ENCODE measurements at regions not wholly inside any gene's neighbourhood (a gene's known extent, or its start where the extent isn't known, plus 50 kb on each side); places are given as distances from the start of the nearest gene placed in this dataset.
"Not testable (repeated sequence)": the region's sequence is repeated elsewhere in the genome, so short reads cannot be mapped to it uniquely, and the experiment has no call there.

DNA sequence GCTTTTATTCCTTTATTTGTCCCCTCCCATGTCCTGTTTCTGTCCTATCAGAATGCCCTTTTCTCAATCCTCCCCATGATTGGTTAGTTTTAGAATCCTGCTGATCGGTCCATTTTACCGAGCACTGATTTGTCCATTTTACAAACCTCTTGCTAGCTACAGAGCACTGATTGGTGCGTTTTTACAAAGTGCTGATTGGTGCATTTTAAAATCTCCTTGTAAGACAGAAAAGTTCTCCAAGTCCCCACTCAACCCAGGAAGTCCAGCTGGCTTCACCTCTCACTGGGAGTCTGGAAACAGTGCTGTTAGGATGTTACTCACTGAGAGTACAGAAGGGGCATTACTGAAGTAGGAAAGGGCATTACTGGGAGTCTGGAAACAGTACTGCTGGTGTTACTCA is 461.7 kb upstream of the CDH4 start:
- DNase-seq (ENCODE audit: low read depth in 2 of 2), result not testable (repeated sequence)

DNA sequence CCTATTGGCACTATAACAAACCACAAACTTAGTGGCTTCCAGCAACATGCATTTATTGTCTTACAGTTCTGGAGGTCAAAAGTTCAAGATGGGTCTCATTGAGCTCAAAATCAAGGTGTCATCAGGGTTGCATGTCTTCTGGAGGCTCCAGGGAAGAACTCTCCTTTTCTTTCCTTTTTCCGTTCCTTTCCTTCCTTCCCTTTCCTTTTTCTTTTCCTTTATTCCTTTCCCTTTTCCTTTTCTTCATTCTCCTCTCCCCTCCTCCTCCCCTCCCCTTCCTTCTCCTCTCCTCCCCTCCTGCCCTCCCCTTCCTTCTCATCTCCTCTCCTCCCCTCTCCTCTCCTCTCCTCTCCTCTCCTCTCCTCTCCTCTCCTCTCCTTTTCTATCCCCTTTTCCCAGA is 460.2 kb upstream of the CDH4 start:
- DNase-seq (ENCODE audit: low read depth in 2 of 2), result no peak

DNA sequence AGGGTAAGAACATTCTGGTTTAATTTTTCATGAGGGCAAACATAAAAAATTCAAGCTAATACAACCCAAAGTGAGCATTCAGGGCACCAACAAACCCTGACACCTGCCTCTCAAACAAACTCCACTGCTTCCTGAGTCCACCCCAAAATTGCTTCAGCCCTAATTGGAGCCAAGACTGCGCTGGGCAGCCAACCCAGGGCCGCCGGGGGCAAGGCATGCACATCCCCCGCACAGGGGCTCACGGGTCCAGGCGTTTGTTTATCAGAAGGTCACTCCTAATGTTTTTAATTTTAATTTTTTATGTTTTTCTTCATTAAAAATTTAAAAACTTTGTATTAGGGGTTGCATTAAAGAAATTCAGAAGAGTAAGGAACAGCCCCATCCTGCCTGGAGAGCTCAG is 459.1 kb upstream of the CDH4 start:
- no peak for DNase-seq (ENCODE audit: low read depth in 2 of 2)

DNA sequence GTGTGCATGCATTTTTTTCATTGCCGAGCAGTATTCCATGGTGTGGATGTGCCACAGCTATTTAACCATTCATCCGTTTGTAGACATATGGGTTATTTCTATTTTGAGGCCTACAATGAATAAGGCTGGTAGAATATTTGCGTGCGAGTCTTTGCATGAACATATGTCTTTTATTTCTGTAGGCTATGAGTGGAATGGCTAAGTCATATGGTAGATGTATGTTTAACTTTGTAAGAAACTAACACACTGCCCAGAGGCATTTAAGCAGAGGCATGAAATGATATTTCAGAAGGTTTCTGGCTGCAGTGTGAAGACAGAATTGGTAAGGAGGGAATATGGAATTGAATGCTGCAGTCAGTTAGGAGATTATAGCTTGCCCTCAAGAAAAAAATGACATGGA is 457.4 kb upstream of the CDH4 start:
- DNase-seq (ENCODE audit: low read depth in 2 of 2), result no peak

DNA sequence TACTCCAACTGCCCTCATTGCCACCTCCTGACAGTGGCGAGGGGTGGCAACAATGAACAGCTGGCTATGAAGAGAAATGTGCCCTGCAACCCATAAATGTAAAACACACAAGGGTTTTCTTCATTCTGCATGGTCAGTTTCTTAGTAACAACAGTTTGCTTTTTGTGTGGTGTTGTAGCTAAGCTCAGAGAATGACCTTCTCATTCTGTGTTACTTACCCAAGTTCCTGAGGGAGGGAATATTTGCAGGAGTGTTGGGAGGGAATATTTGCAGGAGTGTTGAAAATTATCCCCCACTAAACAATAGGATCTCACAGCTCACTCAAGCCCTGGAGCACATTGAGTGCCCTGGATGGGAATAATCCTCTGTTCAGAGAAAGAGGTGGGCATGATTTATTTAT is 456.4 kb upstream of the CDH4 start:
- no peak for DNase-seq (ENCODE audit: low read depth in 2 of 2)

DNA sequence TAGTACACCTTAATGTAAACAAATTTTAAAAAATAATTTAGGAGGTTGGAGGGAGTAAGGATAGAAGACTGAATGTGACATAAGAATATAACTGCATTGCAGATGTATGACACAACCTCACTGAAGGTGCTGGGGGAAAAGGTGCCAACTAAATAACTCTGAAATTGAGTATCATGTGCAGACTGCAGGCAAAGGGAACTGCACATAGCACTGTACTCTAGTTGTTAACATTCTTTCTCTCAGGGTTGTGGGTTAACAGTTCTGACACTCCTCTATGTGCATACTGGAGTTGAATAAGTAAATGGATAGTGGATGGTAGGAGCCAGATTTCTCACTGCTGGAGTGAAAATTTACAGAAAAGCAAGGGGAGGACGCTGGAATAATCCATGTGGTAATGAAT is 451.9 kb upstream of the CDH4 start:
- DNase-seq (ENCODE audit: low read depth in 2 of 2), result no peak

DNA sequence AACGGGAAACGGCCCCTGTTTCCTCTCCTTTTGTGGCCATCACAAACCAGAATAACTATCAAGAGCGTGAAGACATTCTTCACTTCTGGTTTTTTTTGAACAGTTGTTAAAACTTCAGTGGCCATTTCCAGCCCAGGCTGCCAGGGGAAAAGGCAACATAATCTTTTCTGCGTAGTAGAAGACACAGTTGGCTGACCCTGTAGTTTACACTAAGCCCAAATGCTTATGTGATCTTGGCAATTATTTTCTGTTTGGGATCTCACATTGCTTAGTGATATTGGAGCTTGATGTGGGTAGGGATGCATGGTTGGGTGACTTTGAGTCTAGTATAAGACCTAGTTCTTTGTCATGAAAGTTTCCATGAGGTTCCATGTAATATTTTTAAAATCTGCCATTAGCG is 449.4 kb upstream of the CDH4 start:
- no peak for DNase-seq (ENCODE audit: low read depth in 2 of 2)

DNA sequence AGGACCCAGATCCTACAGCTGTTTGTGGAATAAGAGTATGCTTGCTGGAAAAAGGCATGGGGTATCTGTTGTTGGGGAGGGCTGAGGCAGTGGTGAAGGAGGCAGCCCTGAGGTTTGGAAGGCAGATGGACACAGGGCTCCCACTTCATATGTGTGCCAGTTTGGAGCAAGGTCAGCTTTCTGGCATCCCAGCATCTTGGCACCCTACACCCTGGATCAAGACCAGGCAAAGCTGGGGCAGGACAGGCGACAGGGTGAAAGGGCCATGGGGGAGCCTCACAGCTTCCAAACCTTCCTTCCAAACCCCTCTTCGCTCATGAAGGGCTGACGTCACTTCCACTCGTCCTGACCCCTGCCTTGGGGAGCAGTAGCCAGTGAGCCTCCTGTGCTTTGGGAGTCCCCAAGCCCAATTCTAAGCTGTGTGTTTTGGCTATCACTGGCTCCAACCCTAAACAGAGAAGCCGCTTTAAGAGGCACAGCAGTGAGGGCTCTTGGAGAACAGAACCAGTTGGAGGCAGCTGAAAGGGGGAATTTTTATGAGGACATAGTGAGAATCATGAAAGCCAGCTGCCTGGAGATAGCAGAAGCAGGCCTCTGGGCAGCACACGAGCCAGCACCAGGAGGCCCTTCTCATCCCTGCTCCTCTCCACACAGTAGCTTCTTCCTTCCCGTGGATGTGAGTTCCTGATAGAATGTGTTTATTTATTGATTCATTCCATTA is 448.6 kb upstream of the CDH4 start:
- no peak for DNase-seq (ENCODE audit: low read depth in 2 of 2)

DNA sequence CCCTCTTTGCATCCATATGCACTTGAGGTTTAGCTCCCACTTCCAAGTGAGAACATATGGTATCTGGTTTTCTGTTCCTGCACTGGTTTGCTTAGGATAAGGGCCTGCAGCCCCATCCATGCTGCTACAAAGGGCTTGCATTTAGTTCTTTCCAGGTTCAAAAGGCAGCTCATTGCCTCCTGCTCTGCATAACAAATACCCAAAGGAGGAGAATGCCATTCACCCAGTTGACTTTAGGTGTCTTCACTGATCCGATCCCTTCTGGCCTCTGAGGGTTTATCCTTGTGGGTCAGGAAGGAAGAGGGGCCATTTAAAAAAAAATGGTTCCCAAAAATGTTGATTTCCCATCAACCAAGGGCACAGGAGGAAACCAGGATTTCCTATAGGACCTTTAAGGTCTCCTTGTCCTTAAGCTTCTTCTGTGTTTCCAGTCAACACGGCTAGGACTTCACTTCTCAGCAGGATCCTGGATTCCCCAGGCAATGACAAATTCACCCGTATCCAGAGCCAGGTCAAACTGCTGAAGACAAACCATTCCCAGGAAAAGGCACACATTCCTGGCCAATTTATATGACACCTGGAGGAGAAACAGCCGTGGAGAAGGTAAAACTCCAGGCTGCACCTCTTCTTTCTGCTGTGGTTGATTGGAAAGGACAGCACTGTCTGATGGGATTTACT is 447.7 kb upstream of the CDH4 start:
- DNase-seq (ENCODE audit: low read depth in 2 of 2), result no peak

DNA sequence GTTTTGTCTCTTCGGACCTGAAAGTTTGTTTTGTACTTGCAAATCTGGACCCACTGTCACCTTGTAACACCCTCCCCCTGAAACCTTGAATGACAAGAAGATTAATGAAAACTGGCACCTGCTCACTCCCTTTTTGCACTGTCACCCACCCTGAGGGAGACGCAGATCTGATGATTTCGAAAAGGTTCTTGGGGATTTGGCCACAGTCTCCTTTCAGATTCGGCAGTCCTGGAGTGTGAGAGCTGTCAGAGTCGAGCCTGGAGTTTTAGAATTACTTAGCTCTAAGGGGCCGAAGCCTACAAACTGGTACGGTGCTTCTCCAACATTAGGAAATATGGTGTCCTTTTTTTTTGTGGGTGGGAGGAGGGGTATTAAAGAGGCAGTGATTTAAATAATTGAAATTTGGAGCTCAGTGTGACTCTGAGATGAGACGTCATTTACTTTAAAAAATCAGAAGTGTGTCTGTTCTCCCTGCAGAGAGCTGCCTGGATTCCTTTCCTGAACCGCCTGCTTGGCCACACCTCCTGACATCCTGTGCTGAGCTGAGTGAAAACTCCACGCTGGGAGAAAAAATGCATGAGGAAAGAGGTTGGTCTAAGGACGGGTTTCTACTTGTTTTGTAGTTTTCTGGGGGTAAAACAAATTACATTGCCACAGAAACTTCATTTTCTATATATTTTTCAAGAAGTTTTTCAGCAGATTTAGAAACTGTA is 447.0 kb upstream of the CDH4 start:
- DNase-seq (ENCODE audit: low read depth in 2 of 2), result no peak

DNA sequence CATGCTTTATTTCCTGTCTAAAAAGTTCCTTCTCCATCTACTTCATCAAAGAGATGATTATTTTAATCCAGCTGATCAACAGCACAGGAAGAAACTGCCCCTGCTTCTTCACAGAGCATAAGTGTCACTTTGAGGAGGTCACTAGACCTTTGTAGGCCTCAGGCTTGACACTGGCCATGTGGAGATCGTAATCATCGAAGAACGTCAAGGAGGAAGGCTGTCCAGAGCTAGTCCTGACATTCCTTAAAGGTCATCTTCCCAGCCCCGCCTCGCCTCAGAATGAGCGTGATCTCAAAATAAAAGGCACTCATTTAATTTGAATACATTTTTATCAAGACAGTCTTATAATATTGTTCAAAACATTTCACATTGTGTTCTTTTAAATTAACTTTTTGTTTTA is 445.7 kb upstream of the CDH4 start:
- no peak for DNase-seq (ENCODE audit: low read depth in 2 of 2)

DNA sequence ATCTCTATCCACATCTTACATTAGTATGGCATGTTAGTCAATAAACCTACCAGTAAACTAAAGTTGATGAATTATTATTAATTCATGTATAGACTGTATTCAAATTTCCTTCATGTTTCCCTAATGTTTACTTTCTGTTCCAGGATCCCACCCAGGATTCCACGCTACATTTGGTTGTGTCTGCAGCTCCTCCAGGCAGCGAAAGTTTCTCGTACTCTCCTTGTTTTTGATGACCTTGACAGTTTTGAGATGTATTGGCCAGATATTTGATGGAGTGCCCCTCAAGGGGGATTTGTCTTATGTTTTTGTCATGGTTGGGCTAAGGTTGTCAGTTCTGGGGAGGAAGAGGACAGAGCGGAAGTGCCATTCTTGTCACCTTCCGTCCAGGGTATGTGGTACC is 445.2 kb upstream of the CDH4 start:
- DNase-seq (ENCODE audit: low read depth in 2 of 2), result no peak

DNA sequence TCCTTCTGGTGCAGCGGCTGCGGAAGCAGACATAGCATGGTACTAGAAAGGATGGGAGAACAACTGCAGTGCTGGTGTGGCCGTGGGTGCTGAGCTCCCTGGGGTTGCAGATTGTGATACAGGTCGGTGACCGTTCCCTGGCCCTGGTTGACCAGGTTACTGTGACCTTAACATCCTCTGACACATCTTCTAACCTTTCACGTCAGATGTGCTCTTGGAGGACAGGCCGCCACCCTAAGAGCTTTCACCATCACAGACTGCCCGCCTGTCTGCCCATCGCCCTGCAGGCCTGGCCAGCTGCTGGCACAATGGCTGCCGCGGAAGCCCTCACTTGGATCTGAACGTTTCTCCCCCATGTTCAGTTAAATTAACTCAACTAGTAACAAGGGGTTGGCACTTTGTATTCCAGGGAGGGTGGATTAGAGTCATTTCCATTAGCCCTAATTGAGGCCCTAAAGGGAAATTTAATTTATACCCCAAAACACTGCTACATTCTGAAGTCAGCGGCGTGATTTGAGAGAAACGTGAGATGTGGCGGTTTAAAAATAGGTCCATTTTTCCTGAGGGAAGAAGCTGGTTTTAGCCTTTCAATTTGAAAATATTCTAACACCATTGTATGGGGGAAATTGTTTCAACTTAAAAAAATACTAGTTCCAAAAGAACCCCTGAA is 443.9 kb upstream of the CDH4 start:
- DNase-seq (ENCODE audit: low read depth in 2 of 2), result no peak

DNA sequence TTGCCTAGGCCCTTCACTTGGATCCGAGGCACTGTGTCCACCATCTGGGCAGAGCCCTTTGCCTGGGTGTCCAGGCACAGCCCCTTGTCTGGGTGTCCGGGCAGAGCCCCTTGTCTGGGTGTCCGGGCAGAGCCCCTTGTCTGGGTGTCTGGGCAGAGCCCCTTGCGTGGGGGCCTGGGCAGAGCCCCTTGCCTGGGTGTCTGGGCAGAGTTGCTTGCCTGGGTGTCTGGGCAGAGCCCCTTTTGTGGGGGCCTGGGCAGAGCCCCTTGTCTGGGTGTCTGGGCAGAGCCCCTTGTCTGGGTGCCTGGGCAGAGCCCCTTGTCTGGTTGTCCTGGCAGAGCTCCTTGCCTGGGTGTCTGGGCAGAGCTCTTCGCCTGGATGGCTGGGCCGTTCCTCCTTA is 443.4 kb upstream of the CDH4 start:
- no peak for DNase-seq (ENCODE audit: low read depth in 2 of 2)

DNA sequence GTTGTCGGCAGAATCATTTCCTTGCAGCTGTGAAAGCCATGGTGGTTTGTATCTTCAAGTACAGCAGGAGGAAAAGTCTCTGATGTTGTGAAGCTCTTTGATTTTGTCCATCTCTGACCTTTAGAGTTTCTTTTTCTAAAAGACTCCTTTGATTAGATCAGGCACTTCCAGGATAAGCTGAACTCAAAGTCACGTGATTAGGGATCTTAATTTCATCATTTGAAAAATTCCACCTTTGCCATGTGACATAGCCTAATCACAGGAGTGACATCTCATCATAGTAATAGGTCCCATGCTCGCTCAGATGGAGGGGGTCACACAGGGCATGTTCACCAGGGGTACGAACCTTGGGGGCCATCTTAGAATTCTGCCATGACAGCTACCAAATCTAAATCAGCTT is 441.5 kb upstream of the CDH4 start:
- no peak for DNase-seq (ENCODE audit: low read depth in 2 of 2)

DNA sequence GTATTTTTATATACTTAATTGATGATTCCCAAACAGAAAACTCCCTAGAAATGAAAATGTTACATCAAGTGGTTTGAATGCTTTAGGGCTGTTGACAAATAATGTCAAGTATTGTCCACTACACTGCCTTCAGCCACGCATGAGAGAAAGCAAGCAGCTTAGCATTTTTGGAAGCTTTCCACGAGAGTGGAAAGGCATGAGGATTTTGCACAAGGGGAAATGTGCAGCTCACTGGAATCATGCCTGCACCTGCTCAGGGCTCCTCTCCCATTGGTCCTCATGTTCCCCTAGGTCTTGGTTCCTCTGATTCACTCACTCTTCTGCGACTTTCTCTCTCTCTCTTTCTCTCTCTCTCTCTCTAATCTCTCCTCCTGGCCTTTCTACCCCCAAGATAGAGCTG is 439.5 kb upstream of the CDH4 start:
- no peak for DNase-seq (ENCODE audit: low read depth in 2 of 2)

DNA sequence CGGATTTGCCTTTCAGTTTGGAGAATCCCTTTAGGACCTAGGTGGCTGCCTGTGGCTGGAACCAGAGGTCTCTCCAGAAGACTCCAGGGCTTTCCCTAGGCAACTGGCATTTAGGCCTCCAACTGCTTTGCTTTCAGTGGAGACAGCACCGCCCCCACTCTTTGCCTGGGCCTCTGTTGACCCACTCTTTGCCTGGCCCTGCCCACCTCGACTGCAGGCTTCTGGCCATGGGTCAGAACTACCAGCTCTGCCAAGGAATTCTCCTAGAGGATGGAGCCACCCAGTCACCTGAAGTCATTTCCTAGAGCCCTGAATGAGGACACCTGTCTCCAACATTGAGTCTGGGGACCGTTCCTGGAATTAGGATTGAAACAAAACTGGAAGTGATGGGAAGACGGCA is 439.0 kb upstream of the CDH4 start:
- DNase-seq (ENCODE audit: low read depth in 2 of 2), result no peak

DNA sequence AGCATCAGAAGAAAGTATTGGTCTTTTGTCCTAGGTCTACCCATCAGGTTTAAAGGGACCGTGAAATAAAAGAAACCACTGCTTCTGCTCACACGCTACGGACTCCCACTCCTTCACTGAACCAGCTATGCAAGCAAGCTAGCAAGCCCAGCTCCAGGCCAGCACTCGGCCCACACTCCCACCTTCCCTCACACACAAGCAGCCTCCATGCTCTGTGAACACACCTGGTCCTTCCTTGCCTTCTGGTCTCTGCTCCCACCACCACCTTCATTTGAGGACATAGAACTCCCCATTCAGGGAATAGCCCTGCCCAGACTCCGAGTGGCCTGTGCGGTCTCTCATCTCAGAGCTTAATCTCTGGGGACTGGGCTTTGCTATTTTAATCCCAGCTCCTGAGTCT is 436.4 kb upstream of the CDH4 start:
- DNase-seq (ENCODE audit: low read depth in 2 of 2), result no peak

DNA sequence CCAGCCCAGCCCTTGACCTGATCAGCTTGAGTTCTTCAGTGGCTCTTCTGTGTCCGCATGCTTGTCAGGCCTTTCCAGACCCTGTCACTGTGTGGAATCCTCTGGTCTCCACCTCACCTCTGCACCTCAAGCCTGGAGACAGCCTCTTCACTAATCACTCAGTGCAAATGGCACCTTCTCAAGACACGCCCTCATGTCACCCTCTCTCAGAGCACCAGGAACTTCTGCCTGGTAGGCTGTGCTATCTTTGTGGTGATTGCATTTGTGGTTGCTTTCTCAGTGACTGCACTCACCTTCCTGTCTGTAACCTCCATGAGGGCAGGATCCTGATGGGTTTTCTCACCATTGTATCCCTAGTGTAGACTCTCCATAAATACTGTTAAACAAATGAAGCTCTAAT is 435.2 kb upstream of the CDH4 start:
- no peak for DNase-seq (ENCODE audit: low read depth in 2 of 2)

DNA sequence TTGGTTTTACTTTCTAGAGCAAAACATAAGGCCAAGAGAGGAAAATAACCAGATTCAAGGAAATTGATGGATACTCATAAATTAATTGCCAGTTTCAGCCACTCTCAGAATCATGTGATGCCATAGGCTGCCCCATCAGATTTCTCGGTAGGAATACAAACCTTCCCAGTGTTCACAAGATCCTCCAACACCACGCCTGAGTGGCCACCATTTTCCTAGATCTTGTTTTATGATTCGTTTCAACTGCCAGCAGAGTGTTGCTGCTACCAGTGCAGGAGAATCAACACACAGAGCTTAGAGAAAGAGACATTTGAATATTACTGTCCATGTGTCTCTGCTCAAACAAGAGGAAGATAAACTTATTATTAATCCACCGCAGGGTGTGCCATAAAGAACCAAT is 434.2 kb upstream of the CDH4 start:
- no peak for DNase-seq (ENCODE audit: low read depth in 2 of 2)

DNA sequence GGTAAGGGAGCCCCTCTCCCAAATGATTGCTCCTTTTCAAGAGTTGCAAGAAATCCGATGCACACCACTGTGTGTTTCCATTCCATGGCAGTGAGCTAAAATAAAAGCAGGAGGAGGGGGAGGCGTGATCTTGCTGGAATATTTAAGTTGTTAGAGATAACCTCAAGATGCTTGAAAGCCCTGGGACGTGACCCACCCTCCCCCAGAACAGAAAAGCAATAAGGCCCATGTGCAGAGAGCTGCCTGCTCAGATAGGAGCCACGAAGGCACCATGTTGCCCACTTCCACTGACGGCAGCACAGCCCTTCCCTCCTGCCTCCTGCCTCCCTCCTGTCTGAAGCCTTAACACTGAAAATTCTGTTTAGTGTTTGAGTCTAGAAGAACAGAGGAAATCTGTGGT is 432.6 kb upstream of the CDH4 start:
- DNase-seq (ENCODE audit: low read depth in 2 of 2), result no peak

DNA sequence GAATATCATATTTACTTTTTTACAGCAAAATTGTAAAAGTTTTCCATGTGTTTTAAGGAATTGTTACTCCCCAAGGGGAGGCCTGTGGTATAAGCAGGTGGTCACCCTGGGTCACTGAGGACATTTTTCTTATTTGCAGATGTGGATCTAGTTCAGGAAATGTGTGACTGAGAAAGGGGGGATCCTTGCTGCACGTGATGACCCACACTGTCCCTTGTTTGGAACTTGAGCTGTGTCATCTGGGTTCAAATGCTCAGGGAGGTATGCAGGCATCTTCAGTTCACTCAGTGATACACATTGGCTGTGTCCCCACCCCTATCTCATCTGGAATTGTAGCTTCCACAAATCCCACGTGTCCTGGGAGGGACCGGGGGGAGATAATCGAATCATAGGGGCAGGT is 431.9 kb upstream of the CDH4 start:
- no peak for DNase-seq (ENCODE audit: low read depth in 2 of 2)

DNA sequence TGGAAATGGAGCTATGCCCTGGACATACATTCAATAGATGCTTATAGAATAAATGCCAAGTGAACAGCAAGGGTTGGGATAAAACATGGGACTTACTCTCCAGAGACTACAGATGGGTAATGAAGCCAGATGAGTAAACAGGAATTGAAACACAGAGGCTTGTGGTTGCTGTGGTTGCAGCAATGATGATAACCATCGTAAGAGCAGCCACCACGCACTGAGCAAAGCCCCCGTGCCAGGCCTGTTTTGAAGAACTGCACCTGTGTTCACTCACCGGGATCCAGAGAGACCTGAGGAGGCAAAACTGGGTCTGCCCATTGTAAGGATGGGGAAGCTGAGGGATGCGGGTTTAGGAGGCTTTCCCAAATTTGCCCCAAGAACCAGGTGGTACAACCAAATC is 431.1 kb upstream of the CDH4 start:
- DNase-seq (ENCODE audit: low read depth in 2 of 2), result no peak
